K562 (cell line): ENCODE measurements at regions not wholly inside any gene's neighbourhood (a gene's known extent, or its start where the extent isn't known, plus 50 kb on each side); places are given as distances from the start of the nearest gene placed in this dataset.

Experiments
- ATAC-seq: fragments of 200-7000 bp; cut with Tn5 transposase; 3 replicates; pipeline ENCODE4 v1.9.1; 2020; ENCODE audit warnings: moderate library complexity
- BruUV-seq: library from RNA; stranded (reverse); fragments of 400-500 nt; replicated peaks from 2 replicates; lab custom pipeline; 2021; lab: Mats Ljungman, UMichigan
- CTCF ChIA-PET: fragments of 300-600 bp; formaldehyde crosslinking; extraction: SDS; loops from one replicate; lab custom pipeline; 2021; ENCODE audit warnings: low intra/inter-chr PET ratio; lab: Yijun Ruan, JAX
- POLR2A ChIA-PET: fragments of 300-600, 350-650 bp; sonication (Branson Sonifier 250); formaldehyde crosslinking; extraction: SDS; loops from one replicate; lab custom pipeline; 2021; ENCODE audit warnings: antibody characterized with exemption, inconsistent platforms; lab: Yijun Ruan, JAX
- DNase-seq, 4 experiments: peaks; one replicate each; pipeline versions ENCODE4 v3.0.0 to v3.0.0-alpha.2; 2011 to 2018; ENCODE audit warnings: low spot score in 3 of 4, mixed read lengths in 3 of 4; ENCODE audit errors: extremely low read depth in 1 of 4
- FAIRE-seq: peaks from 2 replicates; lab custom pipeline; 2011; peaks lifted over from hg19 to GRCh38; lab: Jason Lieb, UNC
- H2AFZ ChIP-seq: 2 replicates; pipeline ENCODE4 v1.6.0; 2011; ENCODE audit warnings: low read depth, low read length, control low read depth, inconsistent platforms
- H3K27ac ChIP-seq: fragments of 200-600 bp; 3 replicates; pipeline ENCODE4 v1.8.0; 2011; ENCODE audit warnings: low read depth, mild to moderate bottlenecking, control low read depth, inconsistent platforms, low read length, moderate library complexity, mixed read lengths; ENCODE audit errors: extremely low read depth
- H3K27me3 ChIP-seq, 2 experiments: fragments of 300-600 bp in 1 of 2; 2 replicates in 1 of 2; 3 replicates in 1 of 2; pipeline versions ENCODE4 v1.6.0 to v1.8.0; 2011; ENCODE audit warnings: inconsistent platforms in 2 of 2, low read length in 2 of 2, mild to moderate bottlenecking in 1 of 2, mixed read lengths in 1 of 2, moderate library complexity in 1 of 2; ENCODE audit not compliant: control insufficient read depth in 2 of 2, insufficient read depth in 2 of 2
- H3K36me3 ChIP-seq: fragments of 300-600 bp; 3 replicates; pipeline ENCODE4 v1.8.0; 2011; ENCODE audit warnings: mild to moderate bottlenecking, low read length, inconsistent platforms; ENCODE audit not compliant: control insufficient read depth, insufficient read depth
- H3K4me1 ChIP-seq, 2 experiments: fragments of 200-600 bp in 1 of 2; replicated peaks in 1 of 2; 2 replicates in 1 of 2; 3 replicates in 1 of 2; pipeline versions ENCODE4 v1.5.1 to v1.8.0; 2011; ENCODE audit warnings: inconsistent platforms in 2 of 2, low read length in 2 of 2, mild to moderate bottlenecking in 1 of 2, mixed read lengths in 1 of 2, moderate library complexity in 1 of 2; ENCODE audit not compliant: control insufficient read depth in 2 of 2, insufficient read depth in 2 of 2
- H3K4me2 ChIP-seq: 2 replicates; pipeline ENCODE4 v1.6.1; 2011; ENCODE audit warnings: low read length, control low read depth, inconsistent platforms, mixed read lengths; ENCODE audit not compliant: insufficient read depth
- H3K4me3 ChIP-seq: fragments of 200-600 bp; sonication (generic), shearing (Covaris generic); 2 replicates; pipeline ENCODE4 v1.5.1; 2016; ENCODE audit warnings: control low read depth, inconsistent platforms
- H3K79me2 ChIP-seq: fragments of 200-600 bp; 3 replicates; pipeline ENCODE4 v1.8.0; 2011; ENCODE audit warnings: low read length, inconsistent platforms; ENCODE audit not compliant: control insufficient read depth, insufficient read depth
- H3K9ac ChIP-seq, 2 experiments: 2 replicates each; pipeline versions ENCODE4 v1.6.0 to v1.6.1; 2011; ENCODE audit warnings: low read depth in 2 of 2, low read length in 2 of 2, control low read depth in 1 of 2, inconsistent platforms in 1 of 2, mild to moderate bottlenecking in 1 of 2, mixed read lengths in 1 of 2; ENCODE audit not compliant: insufficient read depth in 1 of 2
- H3K9me1 ChIP-seq: one replicate; pipeline ENCODE4 v1.6.0; 2011; ENCODE audit warnings: inconsistent platforms, mild to moderate bottlenecking, low read length, moderate library complexity; ENCODE audit not compliant: control insufficient read depth, insufficient read depth
- H3K9me3 ChIP-seq: replicated peaks from 2 replicates; pipeline ENCODE4 v1.5.1; 2011; ENCODE audit warnings: low read depth, low read length, inconsistent platforms; ENCODE audit not compliant: control insufficient read depth, insufficient read depth
- H4K20me1 ChIP-seq: replicated peaks from 2 replicates; pipeline ENCODE4 v1.6.1; 2011; ENCODE audit warnings: low read length, inconsistent platforms, mixed read lengths; ENCODE audit not compliant: control insufficient read depth, insufficient read depth
- CAMTA2 ChIP-seq: fragments of 250-450 bp; sonication (Bioruptor Pico); conservative IDR thresholded peaks from 2 replicates; pipeline ENCODE4 v1.5.1; 2022
- CHCHD3 ChIP-seq: fragments of 250-450 bp; sonication (Bioruptor Pico); IDR thresholded peaks from 2 replicates; pipeline ENCODE4 v2.1.2; 2022; ENCODE audit warnings: mild to moderate bottlenecking
- CSDE1 ChIP-seq, 2 experiments: fragments of 450-650 bp; IDR thresholded peaks; 2 replicates each; pipeline ENCODE4 v1.6.1; 2016; ENCODE audit warnings: mild to moderate bottlenecking in 1 of 2
- EGR1 ChIP-seq: fragments of 450-650 bp; conservative IDR thresholded peaks from 2 replicates; pipeline ENCODE4 v1.6.1; 2017; ENCODE audit warnings: mild to moderate bottlenecking
- KLF6 ChIP-seq: fragments of 250-450 bp; sonication (Bioruptor Pico); IDR thresholded peaks from 2 replicates; pipeline ENCODE4 v1.4.0; 2020; ENCODE audit warnings: mild to moderate bottlenecking, moderate library complexity, borderline replicate concordance
- L3MBTL2 ChIP-seq: fragments of 450-650 bp; IDR thresholded peaks from 2 replicates; pipeline ENCODE4 v1.6.1; 2016; ENCODE audit warnings: mild to moderate bottlenecking, moderate library complexity
- PHB ChIP-seq: fragments of 250-450 bp; sonication (Bioruptor Pico); IDR thresholded peaks from 2 replicates; pipeline ENCODE4 v1.5.0; 2021
- ZNF277 ChIP-seq: fragments of 250-450 bp; sonication (Bioruptor Pico); IDR thresholded peaks from 2 replicates; pipeline ENCODE4 v1.8.0; 2022; ENCODE audit warnings: inconsistent platforms, mild to moderate bottlenecking, moderate library complexity, borderline replicate concordance
- in situ Hi-C: fragments of 300-500 bp; cut with MboI; formaldehyde crosslinking; loops from 4 replicates; pipeline ENCODE4 v1.15.0; 2018; ENCODE audit warnings: inconsistent platforms, mixed read lengths
- intact Hi-C: fragments of 100-400 bp; cut with micrococcal nuclease; formaldehyde crosslinking; loops from 2 replicates; pipeline ENCODE4 v1.14.2; 2022
- TF ChIP-seq, protein P1 (sequence below): fragments of 450-650 bp; formaldehyde crosslinking; IDR thresholded peaks from 2 replicates; pipeline ENCODE4 v1.4.0; 2022; ENCODE audit warnings: missing genetic modification characterization

- TF ChIP-seq KLF6 (CRISPR knock-in tag), result no peak
- TF ChIP-seq, protein P1, sequence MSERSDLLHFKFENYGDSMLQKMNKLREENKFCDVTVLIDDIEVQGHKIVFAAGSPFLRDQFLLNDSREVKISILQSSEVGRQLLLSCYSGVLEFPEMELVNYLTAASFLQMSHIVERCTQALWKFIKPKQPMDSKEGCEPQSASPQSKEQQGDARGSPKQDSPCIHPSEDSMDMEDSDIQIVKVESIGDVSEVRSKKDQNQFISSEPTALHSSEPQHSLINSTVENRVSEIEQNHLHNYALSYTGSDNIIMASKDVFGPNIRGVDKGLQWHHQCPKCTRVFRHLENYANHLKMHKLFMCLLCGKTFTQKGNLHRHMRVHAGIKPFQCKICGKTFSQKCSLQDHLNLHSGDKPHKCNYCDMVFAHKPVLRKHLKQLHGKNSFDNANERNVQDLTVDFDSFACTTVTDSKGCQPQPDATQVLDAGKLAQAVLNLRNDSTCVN (CRISPR knock-in tag), result no peak
- no peak for TF ChIP-seq CHCHD3
These were observed 162.0 kb upstream of the LMNTD1 start (continued) for GRCh38 chr12:25715102-25715501.

- H4K20me1 ChIP-seq, result no peaks in the 10 kb centered on the region
- ChIA-PET POLR2A (no interaction called here), CTCF (no interaction called here)
- no peak for TF ChIP-seq ZNF277 (CRISPR knock-in tag)
- no peak for TF ChIP-seq L3MBTL2
- TF ChIP-seq CSDE1 (IDR thresholded peaks at IDR 0.05), result no peak
- TF ChIP-seq CAMTA2 (CRISPR knock-in tag), result no peak
- TF ChIP-seq EGR1, result no peak
- no peak for TF ChIP-seq PHB (CRISPR knock-in tag)
- intact Hi-C loops (no loop called here), in situ Hi-C loops (no loop called here)
- H3K4me3 ChIP-seq, result no peak overlapping the region
- no peaks in the 10 kb centered on the region for H3K27me3 ChIP-seq
- no peaks in the 10 kb centered on the region for H3K9me3 ChIP-seq
- H3K9me1 ChIP-seq, result no peaks in the 10 kb centered on the region
- H3K27ac ChIP-seq, result no peak overlapping the region
- H3K9ac ChIP-seq, result no peak overlapping the region
- ATAC-seq (no peak), DNase-seq (no peak), FAIRE-seq (no peak)
- H3K4me1 ChIP-seq, result no peaks in the 10 kb centered on the region
- H3K36me3 ChIP-seq, result no peaks in the 10 kb centered on the region
- no peaks in the 10 kb centered on the region for H3K79me2 ChIP-seq
- no TSS peak for BruUV-seq
- no peak overlapping the region for H3K4me2 ChIP-seq
- H2AFZ ChIP-seq, result no peak overlapping the region
These were observed 163.8 kb upstream of the LMNTD1 start for GRCh38 chr12:25716842-25717241.
